Left lung (tissue), 4 donors: ENCODE measurements at regions not wholly inside any gene's neighbourhood (a gene's known extent, or its start where the extent isn't known, plus 50 kb on each side); places are given as distances from the start of the nearest gene placed in this dataset.

Experiments used
- ATAC-seq: fragments of 200-7000 bp; cut with Tn5 transposase; one replicate; pipeline ENCODE4 v1.9.1; 2020; ENCODE audit warnings: moderate library complexity
- DNase-seq, 4 donors: peaks; one replicate each; pipeline ENCODE4 v3.0.0-alpha.2; 2013 to 2020
- H3K27ac ChIP-seq, 2 donors: fragments of 200-600 bp; sonication (generic) in 1 of 2; one replicate each; pipeline versions ENCODE4 v1.5.0 to v1.8.0; 2020 to 2021
- H3K27me3 ChIP-seq, 2 donors: fragments of 200-600 bp; sonication (generic) in 1 of 2; one replicate each; pipeline versions ENCODE4 v1.5.0 to v1.8.0; 2020 to 2021
- H3K36me3 ChIP-seq, 2 donors: fragments of 200-600 bp; sonication (generic) in 1 of 2; one replicate each; pipeline versions ENCODE4 v1.5.0 to v1.8.0; 2020 to 2021
- H3K4me1 ChIP-seq, 2 donors: fragments of 200-600 bp; one replicate each; pipeline ENCODE4 v1.8.0; 2021
- H3K4me3 ChIP-seq, 2 donors: fragments of 200-600 bp; sonication (generic) in 1 of 2; one replicate each; pipeline versions ENCODE4 v1.5.0 to v1.8.0; 2020 to 2021; ENCODE audit warnings: mild to moderate bottlenecking in 1 of 2
- H3K9me3 ChIP-seq, 2 donors: fragments of 200-600 bp; sonication (generic) in 1 of 2; one replicate each; pipeline versions ENCODE4 v1.5.0 to v1.8.0; 2020 to 2021
- CTCF ChIP-seq, 2 donors: fragments of 200-600 bp; sonication (generic) in 1 of 2; IDR thresholded peaks; one replicate each; pipeline versions ENCODE4 v1.5.0 to v1.8.0; 2021; ENCODE audit warnings: antibody characterized with exemption in 2 of 2
- intact Hi-C, 2 donors: fragments of 100-400 bp; cut with DNase I; formaldehyde crosslinking; loops; one replicate each; pipeline versions ENCODE4 v1.11.2 to v1.14.2; 2022
- donor health status: DM: no; HTN: yes; CAD: no.
- donor health status: DM: no; HTN: no; CAD: no.

- Histone ChIP-seq H3K27ac (no peak overlapping the region), H3K4me3 (no peak overlapping the region), H3K4me1 (no peaks in the 10 kb centered on the region), H3K36me3 (no peaks in the 10 kb centered on the region), H3K9me3 (no peaks in the 10 kb centered on the region), H3K27me3 (peaks cover 0 to 8% of the 10 kb centered on the region in 2 donors)
- intact Hi-C loops, result no loop called here
- peak; percentile 39 for ATAC-seq
- no peak for TF ChIP-seq CTCF (IDR thresholded peaks at IDR 0.05)
- peak in 1 of 4 donors; percentile 45 for DNase-seq
Observed at GRCh38 chr2:239522002-239522739, 121.4 kb upstream of the HDAC4 start.

GRCh38 chr2:239521518-239521815 is 120.6 kb upstream of the HDAC4 start:
- peaks cover 0 to 8% of the 10 kb centered on the region in 2 donors for H3K27me3 ChIP-seq
- no peak overlapping the region for H3K4me3 ChIP-seq
- intact Hi-C loops, result no loop called here
- H3K4me1 ChIP-seq, result no peaks in the 10 kb centered on the region
- no peak overlapping the region for H3K27ac ChIP-seq
- H3K36me3 ChIP-seq, result no peaks in the 10 kb centered on the region
- no peak for ATAC-seq
- TF ChIP-seq CTCF (IDR thresholded peaks at IDR 0.05), result no peak
- peak in 1 of 4 donors; percentile 43 for DNase-seq
- H3K9me3 ChIP-seq, result no peaks in the 10 kb centered on the region

- Histone ChIP-seq H3K9me3 (no peaks in the 10 kb centered on the region), H3K36me3 (no peaks in the 10 kb centered on the region), H3K27me3 (peaks cover 0 to 8% of the 10 kb centered on the region in 2 donors), H3K27ac (no peak overlapping the region), H3K4me1 (no peaks in the 10 kb centered on the region), H3K4me3 (no peak overlapping the region)
- intact Hi-C loops, result no loop called here
- TF ChIP-seq CTCF (IDR thresholded peaks at IDR 0.05), result no peak
- ATAC-seq (no peak), DNase-seq (peak in 1 of 4 donors; percentile 72)
Observed at GRCh38 chr2:239520811-239521517, 120.1 kb upstream of the HDAC4 start.

GRCh38 chr2:239519921-239520585 is 119.2 kb upstream of the HDAC4 start:
- no peak for ATAC-seq
- Histone ChIP-seq H3K4me1 (no peaks in the 10 kb centered on the region), H3K27me3 (peaks cover 0 to 8% of the 10 kb centered on the region in 2 donors), H3K36me3 (no peaks in the 10 kb centered on the region), H3K27ac (no peak overlapping the region), H3K9me3 (no peaks in the 10 kb centered on the region), H3K4me3 (no peak overlapping the region)
- no peak for TF ChIP-seq CTCF (IDR thresholded peaks at IDR 0.05)
- intact Hi-C loops, result no loop called here
- DNase-seq, result no peak
